GM21619 (cell line): ENCODE measurements at regions not wholly inside any gene's neighbourhood (a gene's known extent, or its start where the extent isn't known, plus 50 kb on each side); places are given as distances from the start of the nearest gene placed in this dataset.
A peak's percentile ranks its signal among the peaks of the same experiment; 100 is the strongest.

Experiments
- ATAC-seq: cut with Tn5 transposase; IDR thresholded peaks from one replicate; pipeline ENCODE4 v1.9.1; 2021; ENCODE audit not compliant: unreplicated experiment

DNA sequence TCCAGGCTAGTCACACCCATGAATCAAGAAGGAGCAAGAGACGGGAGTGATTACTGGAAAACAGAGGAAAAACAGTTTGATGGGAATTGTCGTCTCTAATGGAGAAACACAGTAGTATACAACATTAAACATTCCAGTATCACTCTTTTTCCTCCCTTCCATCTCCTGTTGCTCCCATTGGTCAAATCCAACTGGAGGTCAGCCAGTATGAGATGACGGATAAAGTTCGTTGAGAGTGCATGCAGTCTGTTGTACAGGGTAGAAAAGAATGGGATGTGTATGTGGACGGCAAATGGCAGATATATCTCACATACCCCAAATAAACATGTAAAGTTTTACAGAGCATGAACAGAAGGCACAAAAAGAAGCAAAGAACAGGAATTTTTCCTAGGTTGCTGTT is 221.9 kb upstream of the TNP1 start:
- no peak for ATAC-seq

DNA sequence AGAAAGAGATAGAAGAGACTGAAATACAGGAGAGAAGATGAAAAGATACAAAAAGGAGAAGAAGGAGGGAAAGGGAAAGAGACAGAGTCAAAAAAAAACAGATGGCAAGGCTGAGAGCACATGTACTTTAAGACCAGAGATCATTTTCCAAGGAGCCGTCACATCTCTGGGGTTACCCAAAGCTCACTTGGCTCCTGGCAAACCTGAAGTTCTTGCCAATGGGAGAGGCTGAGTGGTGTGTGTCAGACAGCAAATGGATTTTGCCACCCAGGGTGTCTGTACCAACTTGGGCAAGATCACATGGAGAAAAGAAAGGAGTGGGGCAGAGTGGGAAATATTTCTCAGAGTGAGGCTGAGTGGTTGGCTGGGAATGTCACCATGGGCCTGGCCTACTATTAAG is 219.3 kb upstream of the TNP1 start:
- ATAC-seq: no peak

DNA sequence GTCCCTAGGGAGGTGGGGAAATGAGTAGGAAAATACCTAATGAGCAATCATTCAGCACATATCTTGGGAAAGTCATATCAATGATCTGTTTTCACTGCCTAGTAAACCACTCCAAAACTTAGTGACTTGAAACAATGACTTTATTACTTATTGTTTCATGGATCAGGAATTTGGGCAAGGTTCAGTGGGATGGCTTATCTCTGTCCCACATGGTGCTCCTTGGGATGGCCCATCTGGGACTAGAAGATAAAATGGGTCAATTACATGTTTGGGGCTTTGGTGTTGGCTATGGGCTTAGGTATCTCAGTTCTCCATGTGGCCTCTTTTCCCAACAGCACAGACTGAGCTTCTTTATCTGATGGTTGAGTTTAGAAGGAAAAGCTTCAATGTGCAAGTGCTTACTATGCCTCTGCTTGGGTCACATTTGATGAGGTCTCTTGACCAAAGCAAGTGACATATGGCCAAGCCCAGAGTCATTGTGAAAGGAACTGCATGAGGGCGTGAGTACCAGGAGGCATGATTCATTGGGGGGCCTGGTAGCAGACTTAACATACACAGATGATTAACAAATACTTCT is 218.1 kb upstream of the TNP1 start:
- ATAC-seq: peak; percentile 74

DNA sequence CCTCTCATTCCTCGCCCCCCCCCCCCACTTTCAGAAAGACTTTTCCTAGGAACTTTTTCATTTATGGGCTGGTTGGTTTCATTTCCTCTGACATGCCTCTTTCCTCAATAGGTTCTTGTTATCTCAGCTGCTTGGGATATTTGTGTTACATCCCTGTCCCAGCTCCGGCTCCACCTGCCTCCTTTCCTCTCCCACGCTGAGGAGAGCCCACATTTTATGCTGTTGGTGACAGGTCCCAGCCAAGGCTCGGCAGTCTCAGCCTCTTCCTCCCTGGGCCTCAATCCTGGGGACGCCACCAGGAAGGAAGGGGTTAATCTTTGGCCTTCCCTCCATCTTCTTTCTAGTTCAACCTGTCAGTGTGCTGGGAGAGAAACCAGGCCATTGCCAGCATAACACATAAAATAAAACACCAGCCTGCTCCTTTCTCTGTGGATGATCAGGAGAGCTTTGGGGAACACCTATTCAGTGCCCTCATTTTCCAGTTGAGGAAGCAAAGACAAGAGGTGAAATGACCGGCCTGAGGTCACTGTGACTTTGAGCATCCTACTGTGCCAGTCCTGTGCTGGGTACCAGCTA is 216.9 kb upstream of the TNP1 start:
- ATAC-seq: no peak

DNA sequence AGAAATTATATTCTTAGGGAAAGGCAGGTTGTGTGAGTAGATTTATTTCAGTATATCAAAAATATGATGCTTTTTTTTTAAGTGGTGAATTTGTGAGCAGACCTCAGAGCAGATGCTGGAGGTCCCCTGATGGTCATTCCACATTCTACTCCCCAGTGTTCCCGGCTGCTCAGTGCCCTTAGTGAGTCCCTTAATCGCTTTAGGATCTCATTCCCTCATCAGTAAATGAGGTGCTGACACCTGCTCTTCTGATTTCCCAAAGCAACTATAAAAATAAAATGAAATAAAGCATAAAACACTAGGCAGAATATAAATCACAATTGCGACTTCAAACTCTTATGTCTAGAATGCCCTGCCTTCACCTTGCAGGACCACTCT is 216.2 kb upstream of the TNP1 start:
- ATAC-seq: no peak

DNA sequence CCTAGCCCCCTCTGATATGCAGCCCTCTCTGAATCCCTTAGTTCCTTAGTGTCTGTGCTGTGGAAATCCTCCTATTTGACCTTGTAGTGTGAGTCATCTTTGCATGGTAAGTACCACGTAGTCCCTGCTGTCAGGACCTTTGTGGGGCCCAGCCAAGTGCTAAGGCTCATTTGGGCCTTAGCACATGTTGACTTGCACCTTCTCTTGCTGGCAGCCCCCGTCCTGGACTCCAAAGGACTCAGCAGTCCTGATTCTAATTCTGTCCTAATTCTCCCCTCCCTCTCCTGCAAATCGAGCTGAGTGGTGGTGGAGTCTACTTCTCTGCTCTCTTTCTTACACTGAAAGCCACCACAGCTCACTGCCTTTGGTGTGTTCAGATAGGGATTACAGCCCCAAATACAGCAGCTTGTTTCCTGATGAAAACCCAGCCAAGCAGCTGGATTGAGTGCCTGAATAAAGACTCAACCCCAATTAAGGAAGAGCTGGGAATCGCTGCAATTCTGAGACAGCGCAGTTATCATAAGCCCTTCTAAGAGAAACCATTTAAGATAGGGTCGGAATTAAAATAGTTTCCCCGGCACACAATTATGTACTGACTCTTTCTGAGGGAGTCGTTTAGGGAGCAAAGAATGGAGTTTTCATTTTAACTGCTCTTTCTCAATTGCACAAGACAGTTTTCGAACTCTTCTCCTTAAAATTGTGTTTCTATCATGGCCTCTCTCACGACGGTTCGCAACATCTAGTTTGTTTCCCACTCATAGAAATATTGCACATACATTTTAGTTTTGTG is 215.6 kb upstream of the TNP1 start:
- ATAC-seq: no peak

DNA sequence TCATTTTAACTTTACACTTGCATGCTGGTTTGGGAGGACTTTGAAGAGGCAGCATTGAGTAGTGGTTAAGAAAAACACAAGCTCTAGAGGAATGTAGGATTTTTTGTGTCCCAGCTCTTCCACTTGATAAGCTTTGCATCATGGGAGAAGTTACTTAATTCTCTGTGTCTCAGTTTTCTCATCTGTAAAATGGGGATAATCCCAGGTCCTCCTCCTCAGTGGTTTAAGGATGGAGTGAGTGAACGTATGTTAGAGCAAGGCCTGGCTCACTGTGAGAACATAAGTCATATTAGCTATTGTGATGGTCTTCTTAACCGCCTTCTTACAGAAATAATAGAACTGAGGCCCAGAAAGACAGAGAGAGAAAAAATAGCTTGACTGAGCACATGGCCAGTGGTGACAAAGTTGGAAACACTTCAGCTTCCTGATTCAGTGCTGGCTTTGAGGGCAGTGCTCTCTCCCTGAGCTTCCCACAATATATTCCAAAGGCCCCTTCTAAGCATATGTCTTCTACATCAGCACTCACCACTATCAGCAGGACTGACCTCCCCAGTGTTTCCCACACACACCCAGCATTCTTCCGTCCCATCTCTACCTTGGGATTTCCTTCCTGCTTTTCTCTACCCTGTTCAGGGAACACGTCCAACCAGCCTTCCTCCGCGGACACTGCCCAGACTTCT is 214.9 kb upstream of the TNP1 start:
- no peak for ATAC-seq

DNA sequence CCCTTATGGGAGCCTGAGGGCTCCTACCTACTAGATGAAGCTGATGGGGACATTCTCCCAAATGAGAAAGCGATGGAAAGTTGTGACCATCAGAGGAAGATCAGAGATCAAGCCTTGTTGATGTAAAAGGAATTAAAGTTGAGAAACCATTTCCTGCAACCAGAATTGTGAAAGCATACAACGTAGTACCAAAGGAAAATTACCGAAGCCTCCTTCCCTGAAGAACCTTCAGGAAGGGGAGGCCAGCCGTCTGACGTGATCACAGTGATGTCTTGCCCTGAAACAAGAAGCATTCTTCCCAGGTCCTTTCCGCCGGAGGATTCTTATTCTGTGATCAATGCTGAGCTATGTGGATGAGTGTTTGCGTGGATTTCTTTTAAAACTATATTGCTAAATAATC is 211.6 kb upstream of the TNP1 start:
- ATAC-seq: no peak

DNA sequence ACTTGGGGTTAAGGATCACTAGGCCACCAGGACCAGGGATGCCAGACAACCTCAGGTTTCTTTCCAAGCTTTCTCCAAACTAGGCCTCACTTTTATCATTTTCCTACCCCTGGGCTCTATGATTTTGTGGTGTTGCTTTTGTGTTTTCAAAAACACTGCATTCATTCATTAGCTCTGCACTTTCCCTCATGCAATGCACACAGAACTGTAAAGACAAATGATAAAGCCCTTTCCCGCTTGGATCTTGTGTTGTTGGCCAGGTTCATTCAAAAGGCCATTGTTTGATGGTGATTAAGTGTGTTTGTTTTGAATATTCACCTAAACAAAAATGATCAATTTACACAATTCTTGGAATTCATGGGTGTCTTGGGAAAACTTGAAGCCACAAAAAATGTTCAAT is 210.7 kb upstream of the TNP1 start:
- no peak for ATAC-seq

DNA sequence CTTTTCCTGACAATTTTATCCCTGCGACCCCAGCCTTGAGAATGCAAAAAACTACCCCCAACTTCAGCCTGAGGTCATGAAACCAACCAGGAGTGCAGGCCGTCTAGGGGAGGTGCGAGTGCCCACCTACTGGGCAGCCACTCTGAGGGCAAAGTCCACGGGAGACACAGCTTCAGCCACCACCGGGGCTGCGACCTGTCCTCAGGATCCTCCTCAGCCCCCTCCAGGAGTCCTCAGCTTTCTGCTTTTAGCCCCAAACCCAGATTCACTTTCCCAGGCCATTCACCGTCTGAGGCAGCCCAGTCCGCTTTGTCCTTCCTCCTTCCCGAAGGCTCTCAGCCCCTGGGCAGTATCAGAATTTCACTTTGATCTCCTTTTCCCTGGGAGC is 210.2 kb upstream of the TNP1 start:
- ATAC-seq: no peak

DNA sequence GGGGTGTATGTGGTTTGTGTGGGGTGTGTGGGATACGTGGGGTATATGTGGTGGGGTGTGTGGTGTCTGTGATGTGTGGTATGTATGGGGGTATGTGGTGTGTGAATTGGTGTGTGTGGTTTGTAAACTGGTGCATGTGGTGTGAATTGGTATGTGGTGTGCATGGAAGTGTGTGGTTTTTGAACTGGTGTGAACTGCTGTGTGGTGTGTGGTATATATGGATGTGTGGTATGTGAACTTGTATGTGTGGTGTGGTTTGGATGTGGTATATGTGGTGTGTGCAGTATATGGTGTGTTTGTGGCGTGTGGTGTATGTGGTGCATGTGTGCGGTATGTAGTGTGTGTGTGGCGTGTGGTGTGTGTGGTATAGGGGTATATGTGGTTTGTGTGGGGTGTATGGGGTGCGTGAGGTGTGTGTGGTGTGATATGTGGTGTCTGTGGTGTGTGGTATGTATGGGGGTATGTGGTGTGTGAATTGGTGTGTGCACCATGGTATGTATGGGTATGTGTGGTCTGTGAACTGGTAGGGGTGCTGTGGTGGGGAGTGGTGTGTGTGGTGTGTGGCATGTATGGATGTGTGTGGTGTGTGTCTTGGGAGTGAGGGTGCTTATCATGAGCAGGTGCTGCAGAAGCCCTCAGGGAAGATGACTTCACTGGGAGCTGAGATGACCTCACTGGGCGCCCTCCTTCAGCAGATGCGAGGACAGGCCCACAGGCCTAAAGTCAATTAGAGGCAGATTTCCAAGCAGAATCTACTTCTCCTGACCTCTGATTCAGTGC is 209.6 kb upstream of the TNP1 start:
- no peak for ATAC-seq

DNA sequence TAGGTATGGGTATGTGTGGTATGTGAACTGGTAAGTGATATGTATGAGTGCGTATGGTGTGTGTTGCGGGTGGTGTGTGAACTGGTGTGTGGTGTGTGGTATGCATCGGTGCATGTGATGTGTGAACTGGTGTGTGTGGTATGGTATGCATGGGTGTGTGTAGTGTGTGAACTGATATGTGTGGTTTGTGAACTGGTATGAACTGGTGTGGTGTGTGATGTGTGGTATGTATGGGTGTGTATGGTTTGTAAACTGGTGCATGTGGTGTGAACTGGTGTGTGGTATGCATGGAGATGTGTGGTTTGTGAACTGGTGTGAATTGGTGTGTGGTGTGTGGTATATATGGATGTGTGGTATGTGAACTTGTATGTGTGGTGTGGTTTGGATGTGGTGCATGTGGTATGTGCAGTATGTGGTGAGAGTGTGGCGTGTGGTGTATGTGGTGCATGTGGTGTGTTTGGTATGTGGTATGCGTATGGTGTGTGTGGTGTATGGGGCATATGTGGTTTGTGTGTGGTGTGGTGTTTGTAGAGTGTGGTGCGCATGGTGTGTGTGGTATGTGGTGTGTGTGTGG is 208.9 kb upstream of the TNP1 start:
- ATAC-seq: no peak

DNA sequence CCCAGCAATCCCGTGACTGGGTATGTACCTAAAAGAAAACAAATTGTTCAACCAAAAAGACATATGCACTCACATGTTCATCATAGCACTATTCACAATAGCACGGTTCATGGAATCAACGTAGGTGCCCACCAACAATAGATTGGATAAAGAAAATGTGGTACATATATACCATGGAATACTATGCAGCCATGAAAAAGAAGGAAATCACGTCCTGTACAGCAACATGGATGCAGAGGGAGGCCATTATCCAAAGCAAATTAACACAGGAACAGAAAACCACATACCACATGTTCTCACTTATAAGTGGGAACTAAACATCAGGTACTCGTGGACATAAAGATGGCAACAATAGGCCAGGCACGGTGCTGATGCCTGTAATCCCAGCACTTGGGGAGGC is 207.9 kb upstream of the TNP1 start:
- ATAC-seq: no peak

DNA sequence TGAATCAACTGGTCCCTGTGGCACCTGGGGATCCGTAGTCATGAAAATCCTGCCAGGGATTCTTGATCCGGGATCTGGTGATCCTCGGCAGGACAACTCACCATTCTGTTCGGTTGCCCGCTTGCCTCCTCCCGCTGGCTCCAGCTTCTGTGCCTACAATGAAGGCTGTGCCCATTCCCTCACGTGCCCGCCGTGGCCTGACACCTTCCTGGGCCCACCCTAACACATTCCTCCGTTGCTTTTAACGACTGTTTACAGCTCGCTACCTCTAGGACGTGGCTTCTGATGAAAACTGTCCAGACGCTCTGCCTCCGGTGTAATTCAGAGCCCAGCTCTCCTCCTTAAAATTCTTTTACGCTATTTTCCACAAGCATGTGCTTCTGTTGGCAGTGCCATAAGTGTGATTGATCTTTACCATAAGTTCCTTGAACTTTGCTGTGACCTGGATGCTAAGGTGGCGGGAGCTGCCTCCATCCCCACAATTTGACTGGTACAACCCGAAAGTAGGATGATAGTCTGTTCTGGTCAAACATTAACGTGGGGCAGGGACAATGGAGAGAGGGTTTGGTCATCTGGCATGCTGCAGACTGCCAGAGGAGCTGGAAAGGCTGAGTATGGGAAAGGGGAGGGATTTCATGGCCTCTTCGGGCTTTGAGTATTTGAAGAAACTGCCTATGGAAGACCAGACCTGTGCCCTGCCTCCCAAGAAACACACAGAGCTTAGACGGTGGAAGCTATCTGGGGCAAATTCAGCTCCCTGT is 206.8 kb upstream of the TNP1 start:
- ATAC-seq: no peak

DNA sequence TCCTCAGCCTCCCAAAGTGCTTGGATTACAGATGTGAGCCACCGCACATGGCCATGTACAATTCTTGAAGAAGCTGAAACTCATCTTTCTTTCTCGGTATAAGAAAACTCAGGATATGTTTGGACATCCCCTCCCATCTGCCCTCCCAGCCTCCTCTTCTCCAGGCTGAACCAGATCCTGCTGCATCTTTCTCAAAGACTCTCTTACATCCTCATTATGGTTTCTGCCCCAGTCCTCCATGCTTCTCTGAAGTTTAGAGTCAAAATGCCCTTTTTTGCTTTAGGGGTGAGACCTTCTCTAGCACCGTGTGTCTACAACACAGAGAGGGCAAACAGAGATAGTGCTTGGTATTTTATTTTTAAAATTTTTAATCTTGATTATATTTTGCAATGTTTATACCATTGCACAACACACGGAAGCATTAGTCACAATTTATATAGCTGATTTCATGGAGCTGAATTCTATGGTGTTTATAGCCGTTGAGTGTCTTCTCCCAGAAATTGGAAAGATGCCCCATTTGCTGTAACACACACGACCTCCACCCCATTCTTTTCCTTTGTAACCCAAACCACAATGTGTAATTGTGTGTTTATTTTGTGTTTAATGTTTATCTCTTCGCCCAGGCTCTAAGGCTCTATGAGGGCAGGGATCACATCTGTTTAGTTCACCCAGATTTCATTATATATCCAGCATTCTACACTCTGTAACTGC is 206.0 kb upstream of the TNP1 start:
- ATAC-seq: no peak

DNA sequence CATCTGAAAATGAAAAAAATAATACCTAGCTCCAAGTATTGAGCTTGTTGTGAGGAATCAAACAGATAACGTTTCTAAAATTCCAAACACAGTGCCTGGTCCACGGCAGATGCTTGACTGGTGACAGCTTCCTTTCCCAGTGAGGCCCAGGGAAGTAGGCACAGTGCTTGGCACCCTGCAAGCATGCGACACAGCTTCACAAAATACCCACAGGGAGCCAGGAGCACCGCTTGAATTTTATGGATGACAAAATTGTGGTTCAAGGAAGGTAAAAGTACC is 205.1 kb upstream of the TNP1 start:
- ATAC-seq: no peak

DNA sequence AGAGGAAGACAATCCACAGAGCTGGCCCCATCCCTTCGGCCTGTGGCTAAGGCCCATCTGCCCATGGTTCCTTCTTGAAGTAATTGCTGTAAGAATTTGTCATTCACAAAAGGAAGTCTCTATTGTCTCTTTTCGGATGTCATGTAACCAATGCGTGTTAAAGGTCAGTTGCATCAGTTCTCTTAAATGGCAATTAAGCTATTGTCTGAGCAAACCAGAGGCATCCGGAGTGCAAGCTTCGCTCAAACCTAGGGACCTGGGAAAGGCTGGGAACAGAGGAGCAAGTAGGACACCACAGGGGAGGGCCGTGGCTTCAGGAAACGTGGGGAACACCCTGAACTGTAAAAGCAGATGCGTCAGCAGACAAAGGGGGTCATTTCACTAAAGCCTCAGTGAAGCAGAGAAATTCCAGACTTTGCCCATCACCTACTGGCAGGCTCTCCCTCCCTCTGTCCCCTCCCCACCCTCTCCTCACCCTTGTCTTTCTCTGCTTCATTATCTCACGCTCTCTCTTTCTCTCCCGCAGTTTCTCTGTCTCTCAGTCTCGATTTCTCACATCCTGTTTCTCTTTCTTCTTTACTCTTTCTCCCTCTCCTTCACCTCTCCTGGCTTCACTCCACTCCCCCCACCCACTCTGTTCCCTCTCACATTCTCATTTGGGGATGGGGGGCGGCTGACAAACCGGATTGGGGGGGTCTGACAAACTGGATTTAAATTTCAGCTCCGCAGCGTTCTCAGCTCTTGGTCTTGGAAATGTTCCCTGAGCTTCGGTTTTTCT is 204.6 kb upstream of the TNP1 start:
- no peak for ATAC-seq

DNA sequence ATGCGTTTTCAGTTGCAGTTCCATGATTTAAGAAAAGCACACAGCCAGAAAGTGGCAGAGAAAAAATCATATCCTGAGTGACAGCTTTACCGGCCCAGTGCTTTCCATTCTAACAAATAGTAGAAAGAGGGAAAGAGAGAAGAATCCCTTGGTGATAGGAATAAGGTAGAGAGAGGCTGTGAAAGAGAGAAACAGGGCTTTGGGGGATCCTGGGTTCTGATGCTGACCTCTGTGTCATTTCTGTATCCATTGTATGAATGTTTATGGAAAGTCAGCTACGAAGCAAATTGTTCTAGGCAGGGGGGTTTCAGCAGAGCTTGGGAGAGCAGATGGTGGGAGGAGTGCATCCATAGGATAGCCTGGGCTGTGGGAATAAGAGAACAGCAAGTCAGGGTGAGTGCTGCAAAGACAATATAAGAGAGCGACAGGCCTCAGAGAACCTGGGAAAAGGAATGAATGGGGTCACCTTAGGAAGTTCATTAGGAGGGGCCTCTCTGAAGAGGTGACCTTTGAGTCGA is 203.4 kb upstream of the TNP1 start:
- no peak for ATAC-seq

DNA sequence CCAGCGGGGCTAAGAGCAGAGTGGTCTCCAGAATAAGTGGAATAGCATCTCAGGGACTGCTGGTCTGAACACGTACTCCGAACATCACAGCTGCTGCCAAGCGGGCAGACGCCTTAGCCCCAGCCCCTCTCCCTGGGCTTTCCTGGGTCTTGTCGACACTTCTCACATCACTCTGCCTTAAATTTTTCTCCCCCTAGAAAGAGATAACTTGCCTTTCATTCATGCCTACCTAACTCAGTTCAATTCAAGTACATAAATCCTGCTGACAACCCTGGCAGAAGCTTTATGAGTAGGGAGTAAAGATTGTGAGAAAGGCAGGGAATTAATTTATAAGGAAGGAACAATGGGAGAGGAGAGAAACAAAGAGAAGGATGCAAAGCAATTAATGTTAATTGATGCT is 202.9 kb upstream of the TNP1 start:
- ATAC-seq: no peak
